IMR-90 (cell line): ENCODE measurements at regions not wholly inside any gene's neighbourhood (a gene's known extent, or its start where the extent isn't known, plus 50 kb on each side); places are given as distances from the start of the nearest gene placed in this dataset.

Experiments
- ATAC-seq: fragments of 200-7000 bp; cut with Tn5 transposase; 2 replicates; pipeline ENCODE4 v1.9.1; 2020; ENCODE audit warnings: low read depth, mild to moderate bottlenecking, moderate library complexity
- BruUV-seq: library from RNA; stranded (reverse); fragments of 400-500 nt; replicated peaks from 2 replicates; lab custom pipeline; 2021; lab: Mats Ljungman, UMichigan
- CTCF ChIA-PET: fragments of 300-600 bp; formaldehyde crosslinking; extraction: SDS; loops from one replicate; lab custom pipeline; 2021; ENCODE audit warnings: antibody characterized with exemption; lab: Yijun Ruan, JAX
- POLR2A ChIA-PET: fragments of 300-600 bp; sonication (Branson Sonifier 250); formaldehyde crosslinking; loops from one replicate; lab custom pipeline; 2022; ENCODE audit warnings: antibody characterized with exemption; ENCODE audit not compliant: unreplicated experiment; lab: Charles Lee
- DNase-seq: peaks from one replicate; pipeline ENCODE4 v3.0.0; 2013
- H2AFZ ChIP-seq: replicated peaks from 2 replicates; pipeline ENCODE3; 2013; ENCODE audit warnings: low read length, mild to moderate bottlenecking; ENCODE audit not compliant: poor library complexity
- H2AK5ac ChIP-seq: 2 replicates; pipeline ENCODE4 v1.6.1; 2013; ENCODE audit warnings: low read depth, low read length, inconsistent platforms
- H2AK9ac ChIP-seq: replicated peaks from 2 replicates; pipeline ENCODE3; 2013; ENCODE audit warnings: mild to moderate bottlenecking, low read depth, low read length, moderate library complexity; ENCODE audit not compliant: poor library complexity
- H2BK120ac ChIP-seq: 2 replicates; pipeline ENCODE4 v1.6.1; 2013; ENCODE audit warnings: low read depth, low read length, inconsistent platforms
- H2BK15ac ChIP-seq: 3 replicates; pipeline ENCODE4 v1.6.1; 2013; ENCODE audit warnings: low read depth, low read length, inconsistent platforms
- H2BK20ac ChIP-seq: 2 replicates; pipeline ENCODE4 v1.6.1; 2013; ENCODE audit warnings: low read depth, mild to moderate bottlenecking, inconsistent platforms, low read length, moderate library complexity
- H2BK5ac ChIP-seq: 2 replicates; pipeline ENCODE4 v1.6.1; 2013; ENCODE audit warnings: mild to moderate bottlenecking, low read depth, low read length, inconsistent platforms; ENCODE audit not compliant: poor library complexity, severe bottlenecking
- H3K14ac ChIP-seq: replicated peaks from 2 replicates; pipeline ENCODE4 v1.6.1; 2013; ENCODE audit warnings: low read depth, low read length, inconsistent platforms
- H3K18ac ChIP-seq: 2 replicates; pipeline ENCODE4 v1.6.1; 2013; ENCODE audit warnings: low read depth, low read length, control low read depth
- H3K23ac ChIP-seq: 2 replicates; pipeline ENCODE4 v1.6.1; 2013; ENCODE audit warnings: low read depth, low read length, inconsistent platforms
- H3K27ac ChIP-seq: 2 replicates; pipeline ENCODE4 v1.5.1; 2013; ENCODE audit warnings: mild to moderate bottlenecking, control low read depth, low read length; ENCODE audit not compliant: insufficient read depth
- H3K27me3 ChIP-seq: 2 replicates; pipeline ENCODE4 v1.6.1; 2013; ENCODE audit warnings: low read length; ENCODE audit not compliant: control insufficient read depth, insufficient read depth
- H3K36me3 ChIP-seq: 2 replicates; pipeline ENCODE4 v1.6.1; 2013; ENCODE audit warnings: low read length, mixed read lengths; ENCODE audit not compliant: control insufficient read depth, insufficient read depth
- H3K4ac ChIP-seq: 2 replicates; pipeline ENCODE4 v1.6.1; 2013; ENCODE audit warnings: low read depth, low read length, inconsistent platforms
- H3K4me1 ChIP-seq: 2 replicates; pipeline ENCODE4 v1.6.1; 2013; ENCODE audit warnings: low read length, mixed read lengths; ENCODE audit not compliant: control insufficient read depth, insufficient read depth
- H3K4me2 ChIP-seq: 2 replicates; pipeline ENCODE4 v1.6.1; 2013; ENCODE audit warnings: low read depth, mild to moderate bottlenecking, control low read depth, low read length, moderate library complexity
- H3K4me3 ChIP-seq: 2 replicates; pipeline ENCODE4 v1.5.1; 2013; ENCODE audit warnings: low read depth, mild to moderate bottlenecking, control low read depth, low read length, moderate library complexity; ENCODE audit not compliant: insufficient read depth
- H3K56ac ChIP-seq: 2 replicates; pipeline ENCODE4 v1.6.1; 2013; ENCODE audit warnings: low read length, inconsistent platforms; ENCODE audit not compliant: insufficient read depth; ENCODE audit errors: extremely low read depth
- H3K79me1 ChIP-seq, 2 experiments: 2 replicates each; pipeline ENCODE4 v1.6.1; 2013; ENCODE audit warnings: low read length in 2 of 2, inconsistent platforms in 1 of 2, low read depth in 1 of 2
- H3K9ac ChIP-seq: 2 replicates; pipeline ENCODE4 v1.6.1; 2013; ENCODE audit warnings: low read depth, low read length, control low read depth
- H3K9me1 ChIP-seq: 2 replicates; pipeline ENCODE4 v1.6.1; 2013; ENCODE audit warnings: low read length, inconsistent platforms; ENCODE audit not compliant: insufficient read depth
- H3K9me3 ChIP-seq: 2 replicates; pipeline ENCODE4 v1.6.1; 2013; ENCODE audit warnings: low read length; ENCODE audit not compliant: control insufficient read depth, insufficient read depth
- H4K20me1 ChIP-seq: 2 replicates; pipeline ENCODE4 v1.6.1; 2013; ENCODE audit warnings: low read length, inconsistent platforms; ENCODE audit not compliant: insufficient read depth
- H4K5ac ChIP-seq: 2 replicates; pipeline ENCODE4 v1.6.1; 2013; ENCODE audit warnings: mild to moderate bottlenecking, low read depth, low read length, control low read depth
- H4K8ac ChIP-seq, 2 experiments: 2 replicates each; pipeline ENCODE4 v1.6.1; 2013; ENCODE audit warnings: low read depth in 2 of 2, low read length in 2 of 2, control low read depth in 1 of 2, inconsistent platforms in 1 of 2
- H4K91ac ChIP-seq: 2 replicates; pipeline ENCODE4 v1.6.1; 2013; ENCODE audit warnings: low read depth, low read length, inconsistent platforms; ENCODE audit not compliant: insufficient read depth
- CEBPB ChIP-seq: IDR thresholded peaks from 2 replicates; pipeline ENCODE4 v1.6.1; 2012; ENCODE audit warnings: low read depth, low read length, improper control_type of control experiment
- WGBS, 2 experiments: methylation state at CpG; one replicate each; pipeline versions ENCODE4 v1.1.5 to v1.1.7; 2013; ENCODE audit warnings: missing lambda C conversion rate in 2 of 2; ENCODE audit not compliant: insufficient read length in 1 of 2; ENCODE audit errors: extremely low coverage in 2 of 2; 5-methylcytosine and 5-hydroxymethylcytosine counted together
- dilution Hi-C: fragments of 300-500 bp; cut with HindIII; formaldehyde crosslinking; loops from one replicate; pipeline ENCODE4 v1.14.3; 2018; ENCODE audit warnings: low sequenced_read_pairs; ENCODE audit not compliant: unreplicated experiment
- in situ Hi-C: fragments of 300-500 bp; cut with MboI; formaldehyde crosslinking; loops from 3 replicates; pipeline ENCODE4 v1.14.3; 2019; ENCODE audit warnings: low sequenced_read_pairs, inconsistent platforms, mixed read lengths
- intact Hi-C: fragments of 100-400 bp; cut with micrococcal nuclease; formaldehyde crosslinking; loops from 2 replicates; pipeline ENCODE4 v1.10.0; 2022

GRCh38 chr15:85976102-85976501, 103.6 kb upstream of the AGBL1 start:
- intact Hi-C loops, result no loop called here
- Histone ChIP-seq H3K4me2 (no peak overlapping the region), H3K14ac (no peak overlapping the region), H4K91ac (no peak overlapping the region), H2AFZ (no peak overlapping the region), H3K79me1 (no peaks in the 10 kb centered on the region), H2BK120ac (no peak overlapping the region), H3K18ac (no peak overlapping the region), H4K8ac (no peak overlapping the region), H2BK15ac (no peak overlapping the region), H3K9me3 (peaks cover 21% of the 10 kb centered on the region; the same call in 1 of the 2 replicates), H3K56ac (no peak overlapping the region), H3K27ac (no peak overlapping the region), H3K36me3 (no peaks in the 10 kb centered on the region), H2AK5ac (no peak overlapping the region), H3K4ac (no peak overlapping the region), H3K4me1 (no peaks in the 10 kb centered on the region), H3K27me3 (no peaks in the 10 kb centered on the region), H3K23ac (no peak overlapping the region), H2BK5ac (no peak overlapping the region), H4K5ac (no peak overlapping the region), H2AK9ac (no peak overlapping the region), H3K9me1 (no peaks in the 10 kb centered on the region), H2BK20ac (no peak overlapping the region), H4K20me1 (no peaks in the 10 kb centered on the region), H3K9ac (no peak overlapping the region), H3K4me3 (no peak overlapping the region)
- dilution Hi-C loops, result no loop called here
- WGBS, 2 experiments, result 20% methylated on average over 1 of the region's 3 CpGs; no CpG with 5 or more reads in 1 of the 2 experiments
- ChIA-PET CTCF (no interaction called here), POLR2A (no interaction called here)
- no peak for TF ChIP-seq CEBPB
- BruUV-seq, result no TSS peak
- ATAC-seq (no peak), DNase-seq (no peak)
- in situ Hi-C loops, result no loop called here
